GM21723 (cell line): ENCODE measurements at regions not wholly inside any gene's neighbourhood (a gene's known extent, or its start where the extent isn't known, plus 50 kb on each side); places are given as distances from the start of the nearest gene placed in this dataset.

ENCODE experiments used
- ATAC-seq: cut with Tn5 transposase; IDR thresholded peaks from one replicate; pipeline ENCODE4 v1.9.1; 2021; ENCODE audit warnings: mild to moderate bottlenecking, moderate library complexity; ENCODE audit not compliant: unreplicated experiment

DNA sequence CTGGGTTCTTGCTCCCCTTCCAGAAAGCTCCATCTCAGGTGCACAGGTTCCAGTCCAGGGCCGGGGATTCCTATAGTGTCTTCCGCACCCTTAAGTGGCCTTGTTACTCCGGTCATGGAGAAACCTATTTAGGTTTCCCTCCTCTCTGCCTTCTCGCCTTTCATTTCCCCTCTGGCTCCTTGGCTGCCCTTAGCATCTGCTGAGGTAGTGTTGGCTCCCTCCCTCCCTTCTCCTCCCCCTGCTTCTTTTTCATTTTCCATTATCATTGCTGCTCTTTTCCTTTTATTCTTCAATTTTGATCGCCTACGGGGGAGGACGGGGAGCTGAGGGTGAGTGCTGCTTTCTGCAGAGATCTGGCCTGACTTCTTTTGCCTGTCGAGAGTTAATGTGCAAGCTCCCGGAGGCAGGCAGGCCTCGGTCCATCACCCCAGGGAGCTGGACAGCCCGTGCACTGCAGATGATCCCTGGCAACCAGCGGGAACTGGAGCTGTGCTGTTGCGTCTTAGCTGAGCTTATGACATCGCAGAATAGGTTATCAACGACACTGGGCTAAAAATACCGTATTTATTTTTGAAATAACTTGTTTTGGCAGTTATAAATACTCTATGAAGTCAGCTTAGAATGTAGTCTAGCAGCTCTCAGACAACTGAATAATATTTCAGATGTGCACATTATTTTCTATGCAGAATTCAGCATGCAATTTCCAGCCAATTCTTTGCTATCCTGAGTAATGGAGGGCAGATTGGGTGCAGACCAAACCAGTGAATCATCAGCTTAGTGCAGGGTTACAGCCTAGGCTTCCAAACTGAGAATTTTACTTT lies 141.9 kb downstream of the SLC4A3 start:
- ATAC-seq = no peak

DNA sequence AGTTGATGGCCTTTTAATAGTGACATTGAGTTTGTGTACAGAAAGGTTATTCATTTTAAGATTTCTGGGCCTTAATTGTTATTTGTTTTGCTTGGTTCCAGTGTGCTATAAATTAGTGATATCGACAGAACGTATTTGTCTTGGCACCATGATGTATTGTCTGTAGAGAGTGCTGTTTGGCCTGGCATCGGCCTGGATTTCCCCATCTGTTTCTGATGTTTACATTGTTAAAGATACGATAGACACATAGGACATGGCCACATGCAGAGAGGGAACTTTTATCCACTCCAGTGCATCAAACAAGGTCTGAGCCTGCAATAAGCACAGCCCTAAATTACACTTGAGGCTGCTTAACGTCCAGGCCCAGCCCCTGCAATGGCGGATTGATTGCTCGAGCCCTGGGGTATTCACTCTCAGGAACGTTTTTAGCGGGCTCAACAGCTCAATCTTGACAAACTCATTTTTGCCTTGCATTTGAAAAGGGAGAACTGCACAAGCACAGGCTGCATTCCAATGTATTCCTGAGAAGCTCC lies 144.7 kb downstream of the SLC4A3 start:
- ATAC-seq = no peak

DNA sequence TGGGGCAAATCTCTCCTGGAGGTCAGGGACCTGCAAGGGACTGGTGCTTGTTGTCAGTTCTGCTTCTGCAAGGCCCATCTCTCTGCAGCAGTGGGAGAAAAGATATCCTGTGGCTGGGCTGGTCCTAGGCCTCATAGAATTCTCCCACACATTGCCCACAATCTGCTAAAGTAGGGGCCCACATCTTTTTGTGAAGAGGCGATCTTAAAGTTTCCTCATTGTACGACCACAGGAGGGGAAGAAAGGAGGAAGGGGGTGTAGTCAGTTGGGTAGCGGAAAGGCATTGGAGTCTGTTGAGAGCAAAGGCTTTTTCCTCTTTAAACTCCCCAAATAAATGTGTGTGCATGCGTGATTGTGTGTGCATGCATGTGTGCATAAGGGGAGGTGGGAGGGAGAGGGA lies 145.3 kb downstream of the SLC4A3 start:
- no peak for ATAC-seq

DNA sequence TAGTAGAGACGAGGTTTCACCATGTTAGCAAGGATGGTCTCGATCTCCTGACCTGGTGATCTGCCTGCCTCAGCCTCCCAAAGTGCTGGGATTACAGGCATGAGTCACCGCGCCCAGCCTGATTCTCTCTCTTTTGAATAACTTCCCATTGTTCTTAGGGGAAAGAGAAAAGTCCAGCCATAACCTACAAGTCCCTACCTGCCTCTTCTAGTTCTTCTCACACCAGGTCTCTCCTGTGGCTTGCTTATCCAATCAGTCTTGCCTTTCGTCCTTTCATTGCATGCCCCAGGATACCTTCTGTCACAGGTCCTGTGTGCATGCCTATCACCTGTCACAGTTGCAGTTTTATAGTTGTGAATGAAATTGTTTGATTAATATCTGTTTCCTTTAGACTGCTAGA lies 148.1 kb downstream of the SLC4A3 start:
- no peak for ATAC-seq

DNA sequence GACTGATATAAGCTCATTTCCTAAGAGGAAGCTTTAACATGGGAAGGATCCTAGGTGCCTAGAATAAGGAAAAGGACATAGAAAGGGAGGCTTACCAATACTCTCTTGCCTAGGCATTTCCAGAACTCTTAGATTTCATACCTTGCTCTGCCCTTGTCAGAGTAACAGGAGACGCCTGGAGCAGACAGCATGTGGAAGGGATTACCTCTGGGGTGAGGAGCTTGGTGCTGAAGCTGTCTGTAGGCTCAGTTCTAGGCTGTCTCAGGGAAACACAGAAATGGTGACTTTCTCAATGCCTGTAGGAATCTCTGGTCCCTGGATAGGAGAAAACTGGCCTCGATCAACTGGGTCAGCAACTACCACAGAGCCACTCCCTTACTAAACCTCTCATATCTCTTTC lies 150.0 kb downstream of the SLC4A3 start:
- no peak for ATAC-seq

DNA sequence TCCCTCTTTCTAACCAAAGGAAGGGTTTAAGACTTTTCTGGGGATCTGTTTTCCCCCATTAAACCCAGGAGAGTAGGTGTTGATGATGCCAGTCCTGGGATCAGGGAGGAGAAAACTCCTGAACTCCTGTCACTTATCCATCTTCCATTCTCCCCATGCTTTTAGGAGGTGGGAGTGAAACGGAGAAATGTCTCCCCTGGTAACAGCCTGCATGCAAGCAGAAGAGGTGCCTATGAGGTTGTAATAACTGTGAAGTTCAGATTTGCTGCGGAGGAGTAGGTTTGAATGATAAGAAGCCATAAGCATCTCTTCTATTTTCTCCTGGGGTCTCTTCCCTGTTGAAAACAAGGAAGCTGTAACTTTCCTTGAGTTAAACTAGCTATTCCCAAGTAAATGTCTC lies 150.8 kb downstream of the SLC4A3 start:
- ATAC-seq = no peak

DNA sequence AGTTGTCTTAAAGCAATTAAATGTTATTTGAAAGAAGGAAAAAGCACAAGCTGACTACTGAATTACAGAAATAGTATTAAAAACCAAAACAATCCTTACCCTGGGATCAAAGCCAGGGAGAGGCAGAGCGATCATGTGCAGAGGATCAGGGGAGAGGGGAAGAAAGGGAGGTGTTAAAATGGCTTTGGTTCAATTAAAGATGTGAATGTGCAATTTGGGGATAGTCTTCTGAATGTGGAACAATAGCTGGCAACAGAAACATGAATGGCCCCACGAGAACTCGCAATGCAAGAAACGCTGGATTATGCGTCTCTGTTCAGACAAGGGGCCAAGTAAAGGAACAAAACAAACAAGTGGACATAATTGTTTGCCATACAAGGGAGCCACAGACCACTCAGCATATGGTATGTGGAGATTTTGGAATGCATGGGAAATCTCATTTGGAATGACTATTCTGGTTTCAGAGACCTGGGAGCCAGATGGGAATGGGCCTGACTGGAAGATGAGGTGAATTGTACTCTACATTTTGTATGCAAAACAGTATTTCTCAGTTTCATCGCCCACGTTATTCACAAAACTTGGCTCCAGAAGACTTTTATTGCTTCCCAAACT lies 155.4 kb downstream of the SLC4A3 start:
- no peak for ATAC-seq

DNA sequence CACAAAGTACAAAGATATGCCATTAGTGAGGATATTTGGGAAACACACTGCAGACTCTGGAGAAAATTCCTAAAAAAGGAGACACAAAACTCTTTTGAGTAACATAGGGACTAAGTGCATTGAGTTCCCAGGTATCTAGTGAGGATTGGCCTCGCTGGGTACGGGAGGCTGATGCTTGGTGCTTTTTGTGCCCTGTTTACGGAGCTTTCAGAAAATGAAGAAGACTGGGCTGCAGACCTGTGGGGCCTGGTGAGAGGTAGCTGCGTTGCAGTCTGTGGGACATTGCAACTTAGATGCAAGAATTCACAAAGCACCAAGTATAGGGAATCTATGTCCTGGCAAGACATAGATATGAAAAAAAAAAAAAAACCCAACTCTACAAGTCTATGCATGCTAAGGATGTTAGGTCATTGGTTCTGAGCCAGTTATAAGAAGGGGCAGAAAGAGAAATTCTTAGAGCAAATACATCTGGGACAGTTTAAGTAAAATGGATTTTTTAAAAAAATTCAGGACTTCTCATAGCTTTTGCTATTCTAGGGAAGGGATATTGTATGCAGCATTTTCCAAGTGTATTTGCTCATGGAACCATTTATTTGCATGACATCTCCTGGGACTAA lies 156.0 kb downstream of the SLC4A3 start:
- no peak for ATAC-seq

DNA sequence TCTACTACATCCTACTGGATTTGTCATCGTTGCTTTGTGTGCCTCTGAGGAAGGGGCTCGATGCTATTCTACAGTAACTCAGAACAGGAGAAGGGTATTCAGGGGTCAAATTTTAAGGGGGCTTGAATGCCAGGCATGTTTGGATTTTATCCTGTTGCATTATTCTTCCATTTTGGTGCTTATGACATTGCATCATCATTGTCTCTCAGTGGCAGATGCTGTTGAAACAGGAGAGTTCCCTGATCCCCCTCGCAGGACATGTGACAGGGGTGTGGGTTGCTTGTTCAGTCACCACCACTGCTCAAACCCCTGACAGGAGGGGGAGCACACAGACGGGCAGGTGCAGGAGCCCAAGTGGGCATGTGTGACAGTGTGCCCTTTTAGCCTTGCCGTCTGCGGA lies 156.7 kb downstream of the SLC4A3 start:
- no peak for ATAC-seq

DNA sequence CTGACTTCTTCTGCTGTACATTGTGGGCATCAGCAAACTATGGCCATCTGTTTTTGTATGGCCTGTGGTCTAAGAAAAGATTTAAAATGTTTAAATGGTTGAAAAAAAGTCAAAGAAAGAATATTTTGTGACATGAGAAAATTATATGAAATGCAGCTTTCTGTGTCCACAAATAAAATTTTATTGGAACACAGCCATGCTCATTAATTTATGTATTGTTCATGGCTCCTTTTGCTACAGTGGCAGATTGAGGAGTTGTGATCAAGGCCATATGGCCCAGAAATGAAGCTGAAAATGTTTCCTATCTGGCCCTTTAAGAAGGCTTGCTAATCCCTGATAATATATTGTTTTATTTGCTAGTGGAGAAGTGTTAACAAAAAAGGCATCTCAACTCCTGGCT lies 162.0 kb downstream of the SLC4A3 start:
- no peak for ATAC-seq

DNA sequence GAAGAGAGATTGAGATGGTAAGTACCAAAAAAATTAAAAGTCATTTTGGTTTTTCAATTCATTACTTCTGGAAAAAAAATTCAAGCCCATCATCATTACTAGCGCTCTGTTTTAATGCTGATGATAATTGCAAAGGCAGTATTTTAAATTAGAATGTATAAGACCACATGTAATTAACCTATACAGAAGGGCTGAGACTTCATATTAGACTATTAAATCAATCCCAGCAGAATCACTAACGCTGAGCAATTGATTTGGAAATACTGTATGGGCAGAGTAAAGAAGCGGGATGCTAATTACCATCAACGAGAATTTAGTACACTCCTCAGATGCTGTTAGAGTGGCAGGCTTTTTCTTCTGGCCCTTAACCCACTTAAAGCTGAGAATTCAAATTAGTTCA lies 165.0 kb downstream of the SLC4A3 start:
- no peak for ATAC-seq

DNA sequence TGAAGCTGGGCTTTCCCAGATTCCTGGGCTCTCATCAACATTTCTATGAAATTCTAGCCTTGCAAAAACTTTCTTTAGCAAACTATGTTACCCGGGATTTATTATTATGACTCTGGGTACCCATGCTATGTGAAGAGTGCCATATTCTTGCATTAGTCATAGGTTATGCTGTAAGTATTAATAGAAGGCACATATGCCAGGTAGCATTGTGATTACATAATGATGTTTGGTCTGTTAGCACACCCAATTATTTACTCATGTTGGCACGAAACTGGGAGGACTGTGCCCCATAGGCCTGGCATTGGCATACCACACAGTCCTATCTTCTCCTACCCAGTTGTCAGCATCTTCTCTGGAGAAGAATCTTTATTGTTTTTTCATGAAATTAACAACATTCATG lies 171.0 kb downstream of the SLC4A3 start:
- ATAC-seq = no peak

DNA sequence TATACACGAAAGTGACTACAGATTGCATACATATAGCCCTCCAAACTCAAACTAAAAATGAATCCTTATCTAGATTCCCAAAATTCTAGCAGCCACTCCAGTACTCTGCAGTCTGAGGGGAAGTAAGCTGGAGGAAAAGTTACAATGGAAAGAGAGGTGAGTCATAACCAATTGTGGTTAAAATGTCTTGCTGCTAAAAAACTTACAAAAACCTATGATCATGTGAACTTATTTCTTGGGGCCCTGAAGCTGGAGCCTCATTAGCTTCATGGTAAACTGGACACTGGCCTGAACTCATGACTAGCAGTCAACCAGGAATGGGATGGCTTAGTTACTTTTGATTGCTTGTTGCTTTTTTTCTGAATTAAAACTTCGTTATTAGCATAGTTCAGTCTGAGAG lies 175.9 kb downstream of the SLC4A3 start:
- ATAC-seq = no peak

DNA sequence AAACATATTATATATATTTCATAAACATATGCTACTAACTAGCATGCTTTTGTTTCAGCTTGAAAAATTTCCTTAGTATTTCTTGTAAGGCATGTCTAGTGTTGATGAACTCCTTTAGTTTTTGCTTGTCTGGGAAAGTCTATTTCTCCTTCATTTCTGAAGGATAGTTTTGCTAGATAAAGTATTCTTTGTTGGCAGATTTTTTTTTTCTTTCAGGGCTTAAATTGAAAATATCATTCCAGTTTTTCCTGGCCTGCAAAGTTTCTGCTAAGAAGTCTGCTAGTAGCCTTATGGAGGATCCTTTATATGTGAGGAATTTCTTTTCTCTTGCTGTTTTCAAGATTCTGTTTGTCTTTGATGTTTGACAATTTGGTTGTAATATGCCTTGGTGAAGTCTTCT lies 183.5 kb downstream of the SLC4A3 start:
- no peak for ATAC-seq

DNA sequence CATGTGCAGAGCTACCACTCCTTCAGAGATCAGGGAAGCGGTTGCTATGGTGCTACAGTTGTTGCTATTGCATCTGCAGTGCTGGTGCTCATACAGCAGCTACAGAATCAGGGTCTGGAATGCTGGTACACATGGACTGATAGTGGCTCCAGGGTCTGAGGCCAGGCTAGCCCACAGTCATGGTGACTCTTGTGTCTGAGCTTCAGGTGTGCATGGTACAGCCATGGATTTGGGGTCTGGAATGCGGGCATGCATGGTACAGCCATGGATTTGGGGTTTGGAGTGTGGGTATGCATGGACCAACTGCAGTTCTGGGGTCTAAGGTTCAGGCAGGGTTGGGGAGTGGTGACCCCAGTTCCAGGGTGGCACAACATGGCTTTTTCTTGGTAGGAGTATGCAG lies 185.2 kb downstream of the SLC4A3 start:
- ATAC-seq = no peak

DNA sequence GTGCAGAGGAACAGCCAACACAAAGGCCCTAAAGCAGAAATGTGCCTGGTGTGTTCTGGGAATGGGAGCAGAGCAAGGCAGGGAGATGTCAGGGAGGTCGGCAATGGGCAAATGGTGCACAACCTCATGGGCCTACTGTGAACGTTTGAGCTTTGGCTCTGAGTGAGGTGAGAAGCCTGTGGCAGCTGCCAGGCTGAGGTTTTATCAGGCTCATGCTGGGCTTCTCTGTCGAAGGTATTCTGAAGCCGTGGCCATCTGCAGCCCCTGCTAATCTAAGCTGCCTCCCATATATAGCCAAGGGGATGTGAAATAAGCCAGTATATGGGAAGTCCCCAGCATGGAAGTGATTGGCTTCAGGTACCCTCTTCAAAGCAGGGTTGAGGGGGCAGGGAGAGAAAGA lies 193.3 kb downstream of the SLC4A3 start:
- no peak for ATAC-seq

DNA sequence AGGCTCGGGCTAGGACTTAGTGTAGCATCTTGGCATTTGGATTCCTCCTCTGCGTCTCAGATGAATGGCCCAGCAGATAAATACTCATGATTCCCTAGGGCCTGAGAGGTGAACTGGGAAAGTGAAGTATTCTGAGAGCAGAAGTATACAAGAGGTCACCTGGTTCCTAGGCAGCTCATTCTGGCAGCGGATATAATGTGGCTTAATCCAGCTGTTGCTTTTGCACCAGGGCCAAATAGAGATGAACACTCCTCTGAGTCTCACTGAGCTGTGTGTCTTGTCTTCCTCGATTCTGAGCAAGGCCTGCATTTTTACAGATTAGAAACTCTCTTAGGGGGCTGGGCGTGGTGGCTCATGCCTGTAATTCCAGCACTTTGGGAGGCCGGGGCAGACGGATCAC lies 196.1 kb downstream of the SLC4A3 start:
- no peak for ATAC-seq

DNA sequence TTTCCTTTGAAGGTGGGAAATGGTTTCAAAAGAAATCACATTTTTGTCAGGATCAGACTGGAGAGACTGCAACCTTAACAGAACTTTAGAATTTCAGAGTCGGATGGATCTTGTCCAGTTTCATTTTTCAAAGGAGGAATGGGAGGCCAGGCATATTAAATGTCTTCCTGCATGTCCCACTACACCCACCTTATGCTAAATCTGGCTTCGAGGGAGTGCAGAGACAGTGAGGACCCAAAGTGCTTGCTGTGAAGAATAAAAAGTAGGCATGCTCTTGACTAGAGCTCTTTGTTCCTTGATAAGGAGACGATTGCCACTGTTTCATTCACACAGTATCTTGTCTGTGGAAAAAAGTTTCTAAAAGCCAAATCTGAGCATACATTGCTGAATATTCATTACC lies 197.6 kb downstream of the SLC4A3 start:
- ATAC-seq = no peak

DNA sequence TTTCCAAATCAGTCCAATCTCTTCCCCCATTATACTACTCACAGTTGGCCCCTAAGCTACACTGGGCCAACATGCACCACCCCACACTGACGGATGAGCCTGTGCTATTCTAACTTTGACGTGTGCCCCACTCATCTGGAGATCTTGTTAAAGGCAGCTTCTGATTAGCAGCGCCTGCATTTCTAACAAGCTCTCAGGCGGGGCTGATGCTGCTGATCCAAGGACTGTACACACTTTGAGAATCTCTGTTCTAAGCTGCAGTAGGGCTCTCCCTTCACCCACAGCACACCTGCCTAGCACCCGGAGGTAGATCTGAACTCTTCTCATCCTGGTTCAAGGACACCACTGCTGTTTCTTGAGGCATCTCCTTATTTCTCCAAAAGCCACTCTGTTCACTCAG lies 200.7 kb downstream of the SLC4A3 start:
- no peak for ATAC-seq

DNA sequence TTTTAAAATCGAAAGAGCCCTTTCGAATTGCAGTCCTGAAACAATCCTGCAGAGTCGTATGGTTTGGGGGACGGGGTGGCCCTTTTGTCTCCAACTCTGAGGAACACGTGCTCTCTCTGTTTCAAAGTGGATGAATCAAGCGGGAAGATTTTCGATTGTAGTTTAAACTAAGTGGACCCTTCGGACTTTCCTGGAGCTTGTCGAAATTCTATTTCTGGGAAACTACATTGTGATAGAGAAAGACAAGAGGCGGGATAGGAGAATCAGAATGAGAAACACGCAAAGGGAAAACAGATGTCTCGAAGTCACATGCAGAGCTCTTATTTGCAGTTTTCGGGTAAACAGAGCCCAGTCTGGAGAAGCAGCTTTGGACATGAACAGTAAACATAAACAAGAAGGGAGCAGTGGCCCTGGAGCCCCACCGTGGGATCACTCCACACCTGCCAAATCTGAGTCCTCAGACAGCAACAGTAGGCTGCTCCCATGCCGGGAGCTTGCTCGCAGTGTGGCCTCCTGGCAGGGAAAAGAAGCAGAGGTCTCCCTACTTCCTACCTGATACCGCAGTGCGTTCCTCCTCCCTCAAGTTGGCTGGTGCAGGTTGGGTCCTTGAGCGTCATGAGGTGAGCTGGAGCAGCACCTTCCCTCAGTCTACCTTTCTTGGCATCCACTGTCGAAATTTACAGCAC lies 202.4 kb downstream of the SLC4A3 start:
- ATAC-seq = no peak

DNA sequence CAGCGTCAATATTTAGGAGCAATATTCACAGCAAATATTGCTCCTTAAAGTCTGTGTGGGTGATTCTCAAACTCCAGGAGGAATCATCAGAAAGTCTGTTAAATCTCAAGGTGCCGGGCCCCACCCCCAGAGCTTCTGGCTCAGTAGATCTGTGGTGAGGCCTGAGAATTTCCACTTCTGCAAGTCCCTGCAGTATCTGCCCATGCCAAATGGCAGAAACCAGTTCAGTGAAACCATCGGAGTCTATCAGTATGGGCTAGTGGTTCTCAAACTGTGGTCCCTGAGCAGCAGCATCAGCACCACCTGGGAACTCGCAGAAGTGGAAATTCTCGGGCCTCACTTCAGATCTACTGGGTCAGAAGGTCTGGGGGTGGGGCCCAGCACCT lies 202.9 kb downstream of the SLC4A3 start:
- ATAC-seq = no peak

DNA sequence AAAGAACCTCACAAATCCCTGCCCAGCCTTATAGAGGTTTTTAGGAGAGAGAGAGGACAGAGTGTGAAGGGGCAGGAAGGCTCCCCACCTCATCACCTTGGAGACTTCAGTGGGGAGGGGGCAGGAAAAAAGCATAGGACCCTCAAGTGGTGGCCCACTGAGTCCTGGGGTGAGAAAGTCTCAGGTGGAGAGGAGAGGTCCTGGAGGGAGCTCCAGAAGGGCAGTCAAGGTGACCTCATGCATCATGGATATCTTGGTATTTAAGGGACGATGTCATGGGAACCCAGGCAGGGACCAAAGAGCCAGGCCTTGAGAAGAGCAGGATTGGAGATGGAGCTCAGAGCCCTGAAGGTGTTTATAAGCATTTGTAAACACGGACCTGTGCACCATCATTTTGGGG lies 204.5 kb downstream of the SLC4A3 start:
- no peak for ATAC-seq
